Natural killer cell (primary cell): ENCODE measurements at regions not wholly inside any gene's neighbourhood (a gene's known extent, or its start where the extent isn't known, plus 50 kb on each side); places are given as distances from the start of the nearest gene placed in this dataset.

Experiments used
- ATAC-seq, 3 donors: fragments of 150-1000 bp in 2 of 3; fragments of 200-7000 bp in 1 of 3; cut with Tn5 transposase; 1 replicate in 1 of 3; 2 replicates in 2 of 3; pipeline ENCODE4 v1.10.0; 2021; ENCODE audit warnings: mild to moderate bottlenecking in 2 of 3, moderate library complexity in 2 of 3
- DNase-seq, 2 donors: peaks; one replicate each; pipeline versions ENCODE4 v3.0.0 to v3.0.0-alpha.2; 2013 to 2021; ENCODE audit warnings: mixed read lengths in 1 of 2
- H3K27ac ChIP-seq: one replicate; pipeline ENCODE4 v1.5.1; 2013; ENCODE audit warnings: mild to moderate bottlenecking, low read length
- H3K27me3 ChIP-seq: one replicate; pipeline ENCODE4 v1.6.1; 2013; ENCODE audit warnings: low read length; ENCODE audit not compliant: control insufficient read depth, insufficient read depth
- H3K36me3 ChIP-seq: one replicate; pipeline ENCODE4 v1.6.1; 2013; ENCODE audit warnings: low read length; ENCODE audit not compliant: control insufficient read depth, insufficient read depth
- H3K4me1 ChIP-seq: one replicate; pipeline ENCODE4 v1.6.1; 2013; ENCODE audit warnings: low read length; ENCODE audit not compliant: control insufficient read depth, insufficient read depth
- H3K4me3 ChIP-seq: one replicate; pipeline ENCODE4 v1.5.1; 2013; ENCODE audit warnings: low read length
- H3K9me3 ChIP-seq: one replicate; pipeline ENCODE4 v1.6.1; 2013; ENCODE audit warnings: low read length; ENCODE audit not compliant: control insufficient read depth, insufficient read depth
- H3K27ac Mint-ChIP-seq, 2 donors: one replicate each; pipeline ENCODE4 v1.8.0; 2022; ENCODE audit warnings: mild to moderate bottlenecking in 2 of 2, mixed read lengths in 2 of 2, moderate library complexity in 1 of 2
- H3K27me3 Mint-ChIP-seq, 2 donors: one replicate each; pipeline ENCODE4 v1.8.0; 2022; ENCODE audit warnings: low read depth in 2 of 2, mixed read lengths in 2 of 2
- H3K36me3 Mint-ChIP-seq: one replicate; pipeline ENCODE4 v1.8.0; 2022; ENCODE audit warnings: mixed read lengths
- H3K4me1 Mint-ChIP-seq, 2 donors: one replicate each; pipeline ENCODE4 v1.8.0; 2022; ENCODE audit warnings: mixed read lengths in 2 of 2
- H3K4me3 Mint-ChIP-seq: one replicate; pipeline ENCODE4 v1.8.0; 2022; ENCODE audit warnings: mild to moderate bottlenecking, moderate library complexity, mixed read lengths
- H3K9me3 Mint-ChIP-seq, 2 donors: one replicate each; pipeline ENCODE4 v1.8.0; 2022; ENCODE audit warnings: mixed read lengths in 2 of 2
- CTCF ChIP-seq: fragments of 200-600 bp; IDR thresholded peaks from one replicate; pipeline ENCODE4 v1.8.0; 2022; ENCODE audit warnings: antibody characterized with exemption
- WGBS: methylation state at CpG from one replicate; pipeline ENCODE4 v1.1.7; 2013; ENCODE audit warnings: missing lambda C conversion rate; ENCODE audit not compliant: insufficient coverage; 5-methylcytosine and 5-hydroxymethylcytosine counted together
- intact Hi-C: fragments of 100-400 bp; cut with micrococcal nuclease; formaldehyde crosslinking; loops from one replicate; pipeline ENCODE4 v1.14.2; 2022

- H3K27ac ChIP-seq, result no peak overlapping the region
- 93% methylated on average over 4 of the region's 4 CpGs for WGBS
- Mint-ChIP-seq H3K4me3 (no peak overlapping the region), H3K36me3 (no peaks in the 10 kb centered on the region), H3K27me3 (peaks cover 2 to 7% of the 10 kb centered on the region in 2 donors), H3K27ac (no peak overlapping the region), H3K9me3 (no peaks in the 10 kb centered on the region), H3K4me1 (no peaks in the 10 kb centered on the region)
- no peak overlapping the region for H3K4me3 ChIP-seq
- ATAC-seq, result no peak
- no peaks in the 10 kb centered on the region for H3K9me3 ChIP-seq
- H3K36me3 ChIP-seq, result no peaks in the 10 kb centered on the region
- TF ChIP-seq CTCF, result no peak
- no peaks in the 10 kb centered on the region for H3K27me3 ChIP-seq
- no peak for DNase-seq
- intact Hi-C loops, result no loop called here
- no peaks in the 10 kb centered on the region for H3K4me1 ChIP-seq
Observed at GRCh38 chr2:64338108-64338507, 115.9 kb upstream of the LGALSL start.

DNA sequence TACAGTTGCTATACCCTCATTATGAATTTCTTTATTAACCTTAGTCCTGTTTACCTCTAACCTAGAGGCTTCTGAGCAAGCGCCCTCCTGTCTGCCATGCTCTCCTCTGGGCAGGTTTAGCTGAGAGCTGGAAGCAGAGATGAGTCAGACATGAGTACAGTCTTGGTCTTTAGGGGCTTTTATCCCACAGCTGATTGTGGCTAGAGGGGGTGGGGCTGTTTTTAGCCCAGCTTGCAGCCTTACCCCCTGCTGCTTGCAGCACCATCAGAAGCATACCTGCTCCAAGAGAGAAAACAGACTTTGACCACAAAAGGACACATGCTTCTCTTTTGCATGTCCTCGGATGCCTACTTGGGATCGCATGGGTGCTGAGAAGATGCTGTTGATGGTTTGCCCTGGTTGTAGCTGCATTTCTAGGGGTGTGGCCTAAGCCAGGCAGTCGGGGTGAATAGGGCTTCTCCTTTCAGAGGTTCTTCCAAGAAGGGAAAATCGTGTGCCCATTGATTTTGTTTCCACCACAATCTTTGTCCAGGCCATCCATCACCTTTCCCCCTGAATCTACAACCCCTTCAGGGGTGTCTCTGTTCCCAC, 115.0 kb upstream of the LGALSL start:
- no peak for TF ChIP-seq CTCF
- DNase-seq, result peak in 1 of 2 donors; percentile 36
- Mint-ChIP-seq H3K27me3 (peaks cover 2 to 7% of the 10 kb centered on the region in 2 donors), H3K4me3 (no peak overlapping the region), H3K27ac (no peak overlapping the region), H3K36me3 (no peaks in the 10 kb centered on the region), H3K4me1 (no peaks in the 10 kb centered on the region), H3K9me3 (no peaks in the 10 kb centered on the region)
- Histone ChIP-seq H3K4me3 (no peak overlapping the region), H3K9me3 (no peaks in the 10 kb centered on the region), H3K27ac (no peak overlapping the region), H3K4me1 (no peaks in the 10 kb centered on the region), H3K36me3 (no peaks in the 10 kb centered on the region), H3K27me3 (no peaks in the 10 kb centered on the region)
- intact Hi-C loops, result no loop called here
- 76% methylated on average over 4 of the region's 5 CpGs for WGBS
- ATAC-seq, result peak in 1 of 3 donors; percentile 46

- H3K27me3 Mint-ChIP-seq, result peaks cover 2 to 15% of the 10 kb centered on the region in 2 donors
- no peaks in the 10 kb centered on the region for H3K4me1 ChIP-seq
- TF ChIP-seq CTCF, result no peak
- ATAC-seq (no peak), DNase-seq (no peak)
- WGBS, result 96% methylated on average over 6 of the region's 6 CpGs
- intact Hi-C loops, result no loop called here
- H3K27me3 ChIP-seq, result no peaks in the 10 kb centered on the region
- no peak overlapping the region for H3K4me3 ChIP-seq
- no peaks in the 10 kb centered on the region for H3K4me1 Mint-ChIP-seq
- no peak overlapping the region for H3K27ac ChIP-seq
- H3K36me3 Mint-ChIP-seq, result no peaks in the 10 kb centered on the region
- H3K27ac Mint-ChIP-seq, result no peak overlapping the region
- H3K9me3 ChIP-seq, result no peaks in the 10 kb centered on the region
- H3K36me3 ChIP-seq, result no peaks in the 10 kb centered on the region
- no peaks in the 10 kb centered on the region for H3K9me3 Mint-ChIP-seq
- no peak overlapping the region for H3K4me3 Mint-ChIP-seq
Observed at GRCh38 chr2:64341461-64341860, 112.5 kb upstream of the LGALSL start.
